ENCODE measurements at regions not wholly inside any gene's neighbourhood (a gene's known extent, or its start where the extent isn't known, plus 50 kb on each side); places are given as distances from the start of the nearest gene placed in this dataset.

DNA sequence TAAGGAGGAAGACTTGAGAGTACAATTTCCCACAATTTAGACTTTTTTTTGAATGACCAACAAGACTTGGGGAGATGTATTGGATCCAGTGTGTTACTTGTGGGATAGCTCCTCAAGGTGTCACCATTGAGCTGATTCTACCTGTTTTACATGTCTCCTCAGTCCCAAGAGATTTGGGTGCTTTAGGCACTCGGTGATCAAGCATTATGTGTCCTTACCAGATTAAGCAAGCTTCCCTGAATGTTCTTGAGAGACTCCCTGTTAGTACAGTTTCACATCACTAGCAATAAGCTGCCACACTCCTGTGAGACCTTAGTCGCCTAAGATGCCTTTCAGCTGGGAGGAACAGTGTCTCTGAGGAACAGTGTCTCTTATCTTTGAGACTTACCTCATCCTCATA lies 384.3 kb upstream of the SYT4 start (continued):
- TF ChIP-seq ELF1 (IDR thresholded peaks at IDR 0.05; ENCODE audit: borderline replicate concordance, low read depth) (no peak), RAD21 (IDR thresholded peaks at IDR 0.05; ENCODE audit: low read depth) (no peak), POLR2AphosphoS5 (IDR thresholded peaks at IDR 0.05; ENCODE audit: low read depth, low read length) (no peak), EZH2 (IDR thresholded peaks at IDR 0.05) (no peak)
- TF ChIP-seq, protein P1, sequence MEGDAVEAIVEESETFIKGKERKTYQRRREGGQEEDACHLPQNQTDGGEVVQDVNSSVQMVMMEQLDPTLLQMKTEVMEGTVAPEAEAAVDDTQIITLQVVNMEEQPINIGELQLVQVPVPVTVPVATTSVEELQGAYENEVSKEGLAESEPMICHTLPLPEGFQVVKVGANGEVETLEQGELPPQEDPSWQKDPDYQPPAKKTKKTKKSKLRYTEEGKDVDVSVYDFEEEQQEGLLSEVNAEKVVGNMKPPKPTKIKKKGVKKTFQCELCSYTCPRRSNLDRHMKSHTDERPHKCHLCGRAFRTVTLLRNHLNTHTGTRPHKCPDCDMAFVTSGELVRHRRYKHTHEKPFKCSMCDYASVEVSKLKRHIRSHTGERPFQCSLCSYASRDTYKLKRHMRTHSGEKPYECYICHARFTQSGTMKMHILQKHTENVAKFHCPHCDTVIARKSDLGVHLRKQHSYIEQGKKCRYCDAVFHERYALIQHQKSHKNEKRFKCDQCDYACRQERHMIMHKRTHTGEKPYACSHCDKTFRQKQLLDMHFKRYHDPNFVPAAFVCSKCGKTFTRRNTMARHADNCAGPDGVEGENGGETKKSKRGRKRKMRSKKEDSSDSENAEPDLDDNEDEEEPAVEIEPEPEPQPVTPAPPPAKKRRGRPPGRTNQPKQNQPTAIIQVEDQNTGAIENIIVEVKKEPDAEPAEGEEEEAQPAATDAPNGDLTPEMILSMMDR (IDR thresholded peaks at IDR 0.05 in 2 of 3, conservative IDR thresholded peaks at IDR 0.05 in 1 of 3; ENCODE audit: borderline replicate concordance in 1 of 3, insufficient read depth in 1 of 3, low read depth in 2 of 3, low read length in 2 of 3) = no peak

DNA sequence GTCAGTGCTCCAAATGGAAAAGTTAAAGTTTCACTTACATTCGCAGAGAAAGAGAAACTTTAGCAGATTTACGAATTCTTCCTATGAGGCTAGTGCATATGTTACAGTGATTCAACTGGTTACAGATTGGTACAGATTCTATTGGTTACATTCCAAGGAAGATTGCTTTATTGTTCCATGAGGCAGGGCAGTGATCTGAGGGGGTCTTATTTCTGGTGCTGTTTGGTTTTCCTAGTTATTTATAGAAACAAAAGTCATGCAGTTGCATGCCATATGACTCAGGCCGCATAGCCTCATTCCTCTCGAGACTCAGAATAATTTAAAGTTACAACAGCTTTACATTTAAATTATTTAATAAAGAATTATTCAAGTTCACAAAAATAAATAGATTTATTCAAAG lies 385.4 kb upstream of the SYT4 start:
- ChIA-PET POLR2A (no interaction called here), CTCF (no interaction called here), RAD21 (ENCODE audit: low non-redundant PET in 1 of 2, low total read pairs in 2 of 2, uncharacterized antibody in 2 of 2, unreplicated experiment in 2 of 2) (no interaction called here)
- DNase-seq (ENCODE audit: low read depth, low spot score) (no peak), ATAC-seq (no peak)
- H3K9me2 ChIP-seq (ENCODE audit: insufficient read depth) = no peaks in the 10 kb centered on the region
- intact Hi-C loops (cut with micrococcal nuclease) = no loop called here
- no peak overlapping the region for H3K9ac ChIP-seq (ENCODE audit: low read length)
- peaks cover 7 to 12% of the 10 kb centered on the region in 2 experiments; a peak in 2 of 4 replicates for H3K9me3 ChIP-seq (ENCODE audit: control insufficient read depth in 1 of 2, insufficient read depth in 1 of 2, low read depth in 1 of 2, low read length in 2 of 2)
- no peak overlapping the region for H3K4me2 ChIP-seq (ENCODE audit: low read length)
- no peaks in the 10 kb centered on the region for H3K4me1 ChIP-seq (ENCODE audit: control insufficient read depth in 1 of 2, insufficient read depth in 2 of 2, low read length in 2 of 2)
- H3K79me2 ChIP-seq (ENCODE audit: insufficient read depth, low read length) = no peaks in the 10 kb centered on the region
- no peaks in the 10 kb centered on the region; the same call in 1 of the 2 replicates for H4K20me1 ChIP-seq (ENCODE audit: insufficient read depth)
- H3K4me3 ChIP-seq (replicated peaks in 1 of 2; ENCODE audit: low read depth in 1 of 2, low read length in 2 of 2) = no peak overlapping the region
- TF ChIP-seq FOSL1 (IDR thresholded peaks at IDR 0.05; ENCODE audit: low read depth) = no peak
- no peaks in the 10 kb centered on the region for H3K36me3 ChIP-seq (ENCODE audit: control insufficient read depth in 1 of 2, insufficient read depth in 2 of 2, low read length in 2 of 2)
- no TSS peak for BruUV-seq (replicated peaks)
- no peaks in the 10 kb centered on the region for H3K27me3 ChIP-seq (ENCODE audit: insufficient read depth, low read length)
- no peak overlapping the region for H3K27ac ChIP-seq (ENCODE audit: low read depth, low read length)
- H2AFZ ChIP-seq (ENCODE audit: low read depth, low read length, poor library complexity, severe bottlenecking) = no peak overlapping the region

DNA sequence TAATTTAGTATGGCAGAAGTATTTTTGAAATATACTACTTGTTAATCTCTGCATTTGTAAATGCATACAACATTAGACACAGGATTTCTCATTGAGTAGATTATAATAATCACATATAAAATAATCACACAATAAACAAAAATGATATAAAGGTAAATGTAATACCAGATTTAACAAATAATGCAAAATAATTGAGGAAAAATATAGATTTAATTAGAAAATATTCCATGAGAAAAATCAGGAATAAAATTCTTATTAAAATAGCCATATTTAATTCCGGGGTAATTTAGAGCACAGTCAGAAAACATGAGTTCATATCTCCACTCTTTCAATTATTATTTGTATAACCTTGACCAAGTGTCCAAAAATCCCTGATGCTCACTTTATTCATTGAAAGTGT lies 385.9 kb upstream of the SYT4 start:
- Histone ChIP-seq H3K36me3 (ENCODE audit: control insufficient read depth in 1 of 2, insufficient read depth in 2 of 2, low read length in 2 of 2) (no peaks in the 10 kb centered on the region), H3K4me2 (ENCODE audit: low read length) (no peak overlapping the region), H3K4me1 (ENCODE audit: control insufficient read depth in 1 of 2, insufficient read depth in 2 of 2, low read length in 2 of 2) (no peaks in the 10 kb centered on the region), H2AFZ (ENCODE audit: low read depth, low read length, poor library complexity, severe bottlenecking) (no peak overlapping the region), H3K9me3 (ENCODE audit: control insufficient read depth in 1 of 2, insufficient read depth in 1 of 2, low read depth in 1 of 2, low read length in 2 of 2) (peaks cover 7 to 12% of the 10 kb centered on the region in 2 experiments; a peak in 2 of 4 replicates), H4K20me1 (ENCODE audit: insufficient read depth) (no peaks in the 10 kb centered on the region; the same call in 1 of the 2 replicates), H3K79me2 (ENCODE audit: insufficient read depth, low read length) (no peaks in the 10 kb centered on the region), H3K27me3 (ENCODE audit: insufficient read depth, low read length) (no peaks in the 10 kb centered on the region), H3K9ac (ENCODE audit: low read length) (no peak overlapping the region), H3K4me3 (replicated peaks in 1 of 2; ENCODE audit: low read depth in 1 of 2, low read length in 2 of 2) (no peak overlapping the region), H3K27ac (ENCODE audit: low read depth, low read length) (no peak overlapping the region), H3K9me2 (ENCODE audit: insufficient read depth) (no peaks in the 10 kb centered on the region)
- DNase-seq (ENCODE audit: low read depth, low spot score) = no peak
- ChIA-PET POLR2A (no interaction called here), RAD21 (ENCODE audit: low non-redundant PET in 1 of 2, low total read pairs in 2 of 2, uncharacterized antibody in 2 of 2, unreplicated experiment in 2 of 2) (no interaction called here), CTCF (no interaction called here)
- no peak for TF ChIP-seq CEBPB (IDR thresholded peaks at IDR 0.05; ENCODE audit: low read depth)
- TF ChIP-seq SRF (IDR thresholded peaks at IDR 0.05; ENCODE audit: low read depth) = no peak
- TF ChIP-seq TCF7L2 (IDR thresholded peaks at IDR 0.05; ENCODE audit: borderline replicate concordance, extremely low read depth, insufficient read depth, insufficient read length) = no peak
- no peak for TF ChIP-seq ZNF274 (IDR thresholded peaks at IDR 0.05; ENCODE audit: low read depth, low read length)
- no peak for TF ChIP-seq ZFX (IDR thresholded peaks at IDR 0.05)
- no peak for TF ChIP-seq FOSL1 (IDR thresholded peaks at IDR 0.05; ENCODE audit: low read depth)
- TF ChIP-seq SIN3A (IDR thresholded peaks at IDR 0.05; ENCODE audit: low read depth) = no peak
- no peak for TF ChIP-seq SP1 (IDR thresholded peaks at IDR 0.05; ENCODE audit: low read depth)
- TF ChIP-seq EZH2phosphoT487 (IDR thresholded peaks at IDR 0.05; ENCODE audit: borderline replicate concordance) = no peak
- TF ChIP-seq YY1 (IDR thresholded peaks at IDR 0.05; ENCODE audit: extremely low read depth, insufficient replicate concordance, low read depth, low read length) = no peak
- TF ChIP-seq, protein P2, sequence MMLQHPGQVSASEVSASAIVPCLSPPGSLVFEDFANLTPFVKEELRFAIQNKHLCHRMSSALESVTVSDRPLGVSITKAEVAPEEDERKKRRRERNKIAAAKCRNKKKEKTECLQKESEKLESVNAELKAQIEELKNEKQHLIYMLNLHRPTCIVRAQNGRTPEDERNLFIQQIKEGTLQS (IDR thresholded peaks at IDR 0.05) = no peak
- no peak for TF ChIP-seq RAD21 (IDR thresholded peaks at IDR 0.05; ENCODE audit: low read depth)
- TF ChIP-seq EZH2 (IDR thresholded peaks at IDR 0.05) = no peak
- no peak for TF ChIP-seq ELF1 (IDR thresholded peaks at IDR 0.05; ENCODE audit: borderline replicate concordance, low read depth)
- TF ChIP-seq EGR1 (IDR thresholded peaks at IDR 0.05; ENCODE audit: low read depth) = no peak
- TF ChIP-seq, protein P3, sequence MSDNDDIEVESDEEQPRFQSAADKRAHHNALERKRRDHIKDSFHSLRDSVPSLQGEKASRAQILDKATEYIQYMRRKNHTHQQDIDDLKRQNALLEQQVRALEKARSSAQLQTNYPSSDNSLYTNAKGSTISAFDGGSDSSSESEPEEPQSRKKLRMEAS (IDR thresholded peaks at IDR 0.05) = no peak
- BruUV-seq (replicated peaks) = no TSS peak
- intact Hi-C loops (cut with micrococcal nuclease) = no loop called here
- no peak for ATAC-seq

Measured in HCT116 (cell line).